Mesothelial cell of epicardium (in vitro differentiated cells): ENCODE measurements at regions not wholly inside any gene's neighbourhood (a gene's known extent, or its start where the extent isn't known, plus 50 kb on each side); places are given as distances from the start of the nearest gene placed in this dataset.

Experiments
- DNase-seq, 2 experiments: peaks; one replicate each; pipeline ENCODE4 v3.0.0; 2021; ENCODE audit warnings: low spot score in 2 of 2; ENCODE audit not compliant: unreplicated experiment in 2 of 2
- H3K27ac Mint-ChIP-seq: 2 replicates; pipeline ENCODE4 v1.8.0; 2021; ENCODE audit warnings: mixed read lengths
- H3K27me3 Mint-ChIP-seq: 2 replicates; pipeline ENCODE4 v1.8.0; 2021; ENCODE audit warnings: low read depth, mixed read lengths
- H3K36me3 Mint-ChIP-seq: 2 replicates; pipeline ENCODE4 v1.8.0; 2021; ENCODE audit warnings: mixed read lengths
- H3K4me1 Mint-ChIP-seq: 2 replicates; pipeline ENCODE4 v1.8.0; 2021; ENCODE audit warnings: mixed read lengths
- H3K4me3 Mint-ChIP-seq: 2 replicates; pipeline ENCODE4 v1.8.0; 2021; ENCODE audit warnings: mild to moderate bottlenecking, moderate library complexity, mixed read lengths
- H3K9me3 Mint-ChIP-seq: 2 replicates; pipeline ENCODE4 v1.8.0; 2021; ENCODE audit warnings: mixed read lengths
- CTCF ChIP-seq: fragments of 200-600 bp; sonication (generic); IDR thresholded peaks from one replicate; pipeline ENCODE4 v1.5.0; 2021; ENCODE audit warnings: antibody characterized with exemption; ENCODE audit not compliant: unreplicated experiment

GRCh38 chr9:86516564-86516963 is 162.4 kb upstream of the TUT7 start:
- peaks cover 62% of the 10 kb centered on the region for H3K27me3 Mint-ChIP-seq
- peaks cover 22% of the 10 kb centered on the region for H3K4me1 Mint-ChIP-seq
- H3K36me3 Mint-ChIP-seq: no peaks in the 10 kb centered on the region
- TF ChIP-seq CTCF: no peak
- H3K4me3 Mint-ChIP-seq: no peak overlapping the region
- H3K9me3 Mint-ChIP-seq: no peaks in the 10 kb centered on the region
- no peak for DNase-seq
- no peak overlapping the region for H3K27ac Mint-ChIP-seq

- H3K27ac Mint-ChIP-seq: no peak overlapping the region
- no peak for TF ChIP-seq CTCF
- H3K4me3 Mint-ChIP-seq: no peak overlapping the region
- H3K36me3 Mint-ChIP-seq: no peaks in the 10 kb centered on the region
- DNase-seq: no peak
- no peaks in the 10 kb centered on the region for H3K9me3 Mint-ChIP-seq
- H3K4me1 Mint-ChIP-seq: peaks cover 26% of the 10 kb centered on the region
- H3K27me3 Mint-ChIP-seq: peaks cover 65% of the 10 kb centered on the region
These were observed 161.0 kb upstream of the TUT7 start for GRCh38 chr9:86515221-86515620.

- Mint-ChIP-seq H3K27ac (no peak overlapping the region), H3K4me1 (peaks cover 26% of the 10 kb centered on the region)
- no peak for TF ChIP-seq CTCF
These were observed 159.2 kb upstream of the TUT7 start for GRCh38 chr9:86513429-86513828.

GRCh38 chr9:86512929-86513328 is 158.7 kb upstream of the TUT7 start:
- H3K9me3 Mint-ChIP-seq: no peaks in the 10 kb centered on the region
- no peak overlapping the region for H3K27ac Mint-ChIP-seq
- H3K4me1 Mint-ChIP-seq: peaks cover 26% of the 10 kb centered on the region
- H3K36me3 Mint-ChIP-seq: no peaks in the 10 kb centered on the region
- DNase-seq: no peak
- no peak overlapping the region for H3K4me3 Mint-ChIP-seq
- no peak for TF ChIP-seq CTCF
- H3K27me3 Mint-ChIP-seq: peaks cover 64% of the 10 kb centered on the region

More at GRCh38 chr9:86513429-86513828, 159.2 kb upstream of the TUT7 start:
- Mint-ChIP-seq H3K27me3 (peaks cover 63% of the 10 kb centered on the region), H3K4me3 (no peak overlapping the region), H3K36me3 (no peaks in the 10 kb centered on the region), H3K9me3 (no peaks in the 10 kb centered on the region)
- DNase-seq: no peak

GRCh38 chr9:86511614-86512360 is 157.6 kb upstream of the TUT7 start:
- no peak overlapping the region for H3K27ac Mint-ChIP-seq
- no peaks in the 10 kb centered on the region for H3K36me3 Mint-ChIP-seq
- DNase-seq: no peak
- H3K4me1 Mint-ChIP-seq: peaks cover 36% of the 10 kb centered on the region
- no peak for TF ChIP-seq CTCF
- H3K4me3 Mint-ChIP-seq: no peak overlapping the region
- no peaks in the 10 kb centered on the region for H3K9me3 Mint-ChIP-seq
- H3K27me3 Mint-ChIP-seq: peaks cover 68% of the 10 kb centered on the region
